ENCODE measurements at regions not wholly inside any gene's neighbourhood (a gene's known extent, or its start where the extent isn't known, plus 50 kb on each side); places are given as distances from the start of the nearest gene placed in this dataset.
A peak's percentile ranks its signal among the peaks of the same experiment; 100 is the strongest.

GRCh38 chr4:112023402-112023950 is 121.8 kb upstream of the FAM241A start:
- Histone ChIP-seq H3K4me3 (no peak overlapping the region), H3K4me1 (ENCODE audit: low read depth) (no peaks in the 10 kb centered on the region), H3K9me3 (no peaks in the 10 kb centered on the region), H3K36me3 (ENCODE audit: low read depth) (no peaks in the 10 kb centered on the region)
- intact Hi-C loops (cut with DNase I, micrococcal nuclease) = no loop called here
- ATAC-seq (no peak), DNase-seq (no peak)
- no peak for TF ChIP-seq CTCF (IDR thresholded peaks at IDR 0.05)

- H3K4me1 ChIP-seq (ENCODE audit: low read depth) = no peaks in the 10 kb centered on the region
- no peaks in the 10 kb centered on the region for H3K36me3 ChIP-seq (ENCODE audit: low read depth)
- H3K9me3 ChIP-seq = no peaks in the 10 kb centered on the region
- TF ChIP-seq CTCF (IDR thresholded peaks at IDR 0.05) = no peak
- ATAC-seq = no peak
- DNase-seq = no peak
- no peak overlapping the region for H3K4me3 ChIP-seq
- intact Hi-C loops (cut with DNase I, micrococcal nuclease) = no loop called here
These were observed 119.2 kb upstream of the FAM241A start for GRCh38 chr4:112026058-112026457.

- H3K4me1 ChIP-seq (ENCODE audit: low read depth) = no peaks in the 10 kb centered on the region
- DNase-seq (no peak), ATAC-seq (no peak)
- no peaks in the 10 kb centered on the region for H3K36me3 ChIP-seq (ENCODE audit: low read depth)
- intact Hi-C loops (cut with DNase I, micrococcal nuclease) = loop anchor here in 1 of 2 donors (5.0 to 10.0 kb wide), 2 partner anchors 87 to 385 kb away; no protein-coding TSS in a partner anchor
- TF ChIP-seq CTCF (IDR thresholded peaks at IDR 0.05) = no peak
- H3K9me3 ChIP-seq = no peaks in the 10 kb centered on the region
- no peak overlapping the region for H3K4me3 ChIP-seq
These were observed 115.5 kb upstream of the FAM241A start for GRCh38 chr4:112029771-112030171.

GRCh38 chr4:112031712-112032328 is 113.4 kb upstream of the FAM241A start:
- Histone ChIP-seq H3K36me3 (ENCODE audit: low read depth) (no peaks in the 10 kb centered on the region), H3K9me3 (no peaks in the 10 kb centered on the region), H3K4me1 (ENCODE audit: low read depth) (no peaks in the 10 kb centered on the region), H3K4me3 (no peak overlapping the region)
- ATAC-seq = peak; percentile 71
- DNase-seq = peak in 1 of 3 donors; percentile 73
- TF ChIP-seq CTCF (IDR thresholded peaks at IDR 0.05) = peak; percentile 10
- intact Hi-C loops (cut with DNase I, micrococcal nuclease) = loop anchor here in 1 of 2 donors (5.0 to 10.0 kb wide), 2 partner anchors 90 to 387 kb away; no protein-coding TSS in a partner anchor

- H3K4me1 ChIP-seq (ENCODE audit: low read depth) = no peaks in the 10 kb centered on the region
- no peaks in the 10 kb centered on the region for H3K9me3 ChIP-seq
- TF ChIP-seq CTCF (IDR thresholded peaks at IDR 0.05) = no peak
- ATAC-seq = no peak
- H3K4me3 ChIP-seq = no peak overlapping the region
- no peaks in the 10 kb centered on the region for H3K36me3 ChIP-seq (ENCODE audit: low read depth)
- DNase-seq = no peak
- intact Hi-C loops (cut with DNase I, micrococcal nuclease) = loop anchor here in 1 of 2 donors (10.0 kb wide), 1 partner anchor 392 kb away; no protein-coding TSS in a partner anchor
These were observed 108.4 kb upstream of the FAM241A start for GRCh38 chr4:112036886-112037285.

Measured in mucosa of descending colon (tissue), 3 donors.